Kidney tubule cell (primary cell): ENCODE measurements at regions not wholly inside any gene's neighbourhood (a gene's known extent, or its start where the extent isn't known, plus 50 kb on each side); places are given as distances from the start of the nearest gene placed in this dataset.
A peak's percentile ranks its signal among the peaks of the same experiment; 100 is the strongest.

ENCODE experiments used
- DNase-seq: peaks from one replicate; pipeline ENCODE4 v3.0.0-alpha.2; 2018; ENCODE audit warnings: low spot score

- DNase-seq = no peak
Measured at GRCh38 chr12:93043192-93043876, 114.2 kb upstream of the EEA1 start.

DNA sequence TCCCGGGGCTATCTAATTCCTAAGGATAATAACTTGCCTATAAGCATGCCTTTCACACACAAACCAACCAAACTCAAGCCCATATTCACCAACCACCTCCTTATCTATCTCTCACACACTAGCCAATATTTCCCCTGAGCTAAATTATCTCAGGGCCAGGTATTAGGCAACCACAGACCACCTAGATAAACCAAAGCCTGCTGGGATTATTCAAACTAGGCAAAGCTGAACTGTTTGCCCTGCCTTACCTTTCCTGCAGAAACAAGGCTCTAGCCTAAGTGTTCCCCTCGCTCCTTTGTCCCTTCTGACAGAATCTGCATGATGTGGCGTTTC lies 114.7 kb upstream of the EEA1 start:
- no peak for DNase-seq

DNA sequence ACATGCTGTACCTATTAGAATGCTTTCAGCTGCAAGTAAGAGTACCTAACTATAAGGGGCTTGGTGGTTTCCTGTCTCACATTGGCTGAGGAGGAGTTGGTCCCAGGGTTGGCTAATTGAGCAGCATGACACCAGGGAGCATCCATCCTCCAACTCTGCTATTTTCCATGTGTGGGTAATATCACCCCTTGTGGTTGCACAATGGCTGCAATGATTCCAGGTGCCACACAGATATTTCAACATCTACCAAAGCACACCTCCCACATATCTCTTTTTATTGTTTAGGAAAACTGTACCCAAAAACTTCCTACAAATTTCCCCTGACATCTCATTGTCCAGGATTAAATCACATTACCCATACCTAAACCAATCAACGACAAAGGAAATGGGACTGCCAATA lies 118.0 kb upstream of the EEA1 start:
- DNase-seq = no peak

DNA sequence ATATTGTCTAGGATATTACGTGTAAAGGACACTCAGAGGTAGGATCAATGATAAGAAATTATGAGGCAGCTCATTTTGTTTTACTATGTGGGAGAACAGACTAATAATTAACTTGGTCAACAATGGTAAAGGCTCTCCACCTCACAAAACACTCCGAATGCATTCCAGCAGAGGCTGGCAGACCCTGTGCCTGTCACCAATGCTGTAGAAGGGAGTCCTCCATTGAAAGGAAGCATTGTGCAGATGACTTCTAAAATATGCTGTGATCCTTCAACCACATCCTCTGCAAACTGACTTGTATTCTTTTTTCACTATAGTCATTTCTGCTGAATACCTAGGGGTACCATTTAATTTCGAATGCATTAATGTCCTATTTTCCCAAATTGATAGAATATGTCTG lies 119.6 kb upstream of the EEA1 start:
- peak; percentile 75 for DNase-seq

GRCh38 chr12:93050026-93050747 lies 121.1 kb upstream of the EEA1 start:
- no peak for DNase-seq

DNA sequence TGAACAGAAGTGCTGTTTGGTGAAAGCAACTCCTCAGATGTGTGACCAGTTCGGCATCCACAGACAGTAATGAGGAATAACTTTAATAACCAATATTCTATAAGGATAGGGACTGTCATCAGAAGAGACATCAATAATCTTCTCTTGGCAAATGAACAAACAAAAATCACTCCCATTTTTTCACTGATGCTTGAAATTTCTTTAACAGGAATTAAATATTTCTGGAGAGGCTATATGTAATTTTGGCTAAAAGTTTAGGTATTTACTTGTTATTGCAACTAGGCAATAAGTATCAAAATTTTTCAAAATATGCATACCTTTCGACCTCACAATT lies 121.6 kb upstream of the EEA1 start:
- no peak for DNase-seq

DNA sequence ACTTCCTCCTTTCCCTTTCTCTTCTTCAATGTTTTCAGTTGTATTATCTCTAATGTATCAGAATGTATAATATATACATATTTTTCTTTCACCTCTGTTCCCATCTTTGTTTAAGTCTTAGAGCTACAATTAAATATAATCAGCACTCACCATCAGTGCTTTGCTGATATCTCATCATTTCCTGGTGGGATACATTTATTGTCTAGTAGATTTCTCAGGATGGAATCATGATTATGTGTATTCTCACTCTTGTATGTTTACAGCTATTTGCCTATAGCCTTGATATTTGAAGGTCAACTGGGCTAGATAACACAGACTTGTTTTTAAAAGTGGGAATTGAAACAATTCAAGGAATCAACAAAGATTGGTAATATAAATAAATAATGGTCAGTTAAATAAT lies 124.9 kb upstream of the EEA1 start:
- DNase-seq = no peak

- no peak for DNase-seq
Measured at GRCh38 chr12:93055221-93055620, 126.1 kb upstream of the EEA1 start.

DNA sequence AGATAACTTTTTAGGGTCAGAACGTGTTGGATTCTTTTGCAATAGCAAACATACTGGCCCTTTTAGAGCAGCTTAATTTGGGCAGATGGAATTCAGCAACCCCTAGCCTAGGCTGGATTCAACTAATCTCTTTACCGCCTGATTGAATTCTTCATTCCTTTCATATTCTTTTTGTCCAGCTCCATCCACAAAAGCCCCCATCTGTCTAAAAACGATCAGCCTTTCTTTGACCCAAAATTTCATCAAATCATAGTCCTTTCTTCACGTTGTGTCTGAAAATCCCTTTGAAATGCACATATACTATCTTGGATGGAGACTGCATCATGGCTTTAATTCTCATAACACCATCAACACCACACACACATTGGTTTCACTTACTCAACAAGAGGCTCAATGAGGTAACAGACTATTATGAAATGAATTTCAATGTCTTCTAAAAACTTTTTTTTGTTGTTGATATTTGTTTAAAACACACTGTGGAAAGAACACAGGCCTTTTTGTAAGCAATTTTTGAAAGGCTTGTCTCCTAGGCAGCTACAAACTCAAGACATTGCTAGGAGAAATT lies 128.0 kb upstream of the EEA1 start:
- no peak for DNase-seq

DNA sequence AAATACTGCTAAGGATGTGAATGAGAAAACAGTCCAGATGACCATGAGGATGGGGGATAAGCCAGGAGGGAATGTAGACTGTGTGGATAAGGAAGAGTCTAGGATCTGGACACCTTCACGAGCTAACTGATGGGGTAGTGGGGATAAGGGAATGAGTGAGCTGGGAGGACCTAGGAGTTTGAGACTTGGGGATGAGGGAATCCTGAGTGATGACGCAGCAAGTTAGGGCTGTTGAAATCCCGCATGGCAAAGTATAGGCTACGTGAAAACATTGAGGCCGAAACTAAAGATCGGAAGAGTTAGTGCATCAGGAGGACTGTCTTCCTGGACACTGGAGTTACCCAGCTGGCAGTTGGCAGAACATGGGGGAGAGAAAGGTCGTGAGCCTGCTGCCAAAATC lies 129.2 kb upstream of the EEA1 start:
- no peak for DNase-seq

GRCh38 chr12:93059288-93059687 lies 130.2 kb upstream of the EEA1 start:
- DNase-seq = no peak

GRCh38 chr12:93059925-93060665 lies 131.0 kb upstream of the EEA1 start:
- DNase-seq = no peak

- no peak for DNase-seq
Measured at GRCh38 chr12:93060666-93061472, 131.8 kb upstream of the EEA1 start.

DNA sequence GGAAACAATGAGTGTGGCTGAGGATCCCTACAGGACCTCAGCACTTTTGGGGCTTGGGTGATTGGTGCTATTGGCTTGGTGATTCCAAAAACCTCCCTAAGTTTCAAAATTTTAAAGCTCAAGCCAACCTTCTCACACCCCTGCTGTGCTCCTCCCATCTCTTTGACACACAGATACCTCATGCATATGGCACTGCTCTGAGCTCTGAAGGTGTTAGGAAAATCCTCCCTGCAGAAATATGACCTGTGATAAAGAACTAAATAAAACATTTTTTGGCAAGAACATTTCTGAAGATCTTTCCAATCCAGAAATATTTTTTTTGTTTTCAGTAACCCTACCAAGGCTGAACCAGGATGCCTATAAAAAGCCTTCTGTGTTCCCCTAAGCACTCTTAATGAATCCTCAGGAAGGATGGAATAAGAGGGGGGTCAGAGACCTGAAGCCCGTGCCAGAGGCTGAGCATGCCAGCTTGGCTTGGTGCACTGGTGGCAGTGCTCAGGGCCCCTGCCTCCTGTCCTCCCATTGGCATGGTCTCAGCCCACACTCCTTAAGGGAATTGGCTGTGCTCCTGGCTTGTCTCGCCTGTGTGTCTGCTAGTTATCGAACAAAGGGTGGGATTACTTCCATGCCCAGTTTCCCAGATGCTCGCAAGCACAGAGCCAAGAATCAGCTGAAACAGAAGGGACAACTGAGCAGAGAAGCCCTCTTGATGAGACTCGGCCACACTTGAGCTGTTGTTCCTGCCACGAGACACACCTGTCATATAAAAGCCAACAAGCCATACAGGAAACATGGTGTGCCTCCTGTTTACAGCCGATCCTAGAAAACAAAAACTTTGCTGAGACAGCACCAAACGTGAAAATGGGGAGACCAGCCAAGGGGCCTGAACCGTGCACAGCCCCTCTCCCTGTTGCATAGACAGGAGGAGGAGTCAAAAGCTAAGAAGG lies 132.7 kb upstream of the EEA1 start:
- no peak for DNase-seq

DNA sequence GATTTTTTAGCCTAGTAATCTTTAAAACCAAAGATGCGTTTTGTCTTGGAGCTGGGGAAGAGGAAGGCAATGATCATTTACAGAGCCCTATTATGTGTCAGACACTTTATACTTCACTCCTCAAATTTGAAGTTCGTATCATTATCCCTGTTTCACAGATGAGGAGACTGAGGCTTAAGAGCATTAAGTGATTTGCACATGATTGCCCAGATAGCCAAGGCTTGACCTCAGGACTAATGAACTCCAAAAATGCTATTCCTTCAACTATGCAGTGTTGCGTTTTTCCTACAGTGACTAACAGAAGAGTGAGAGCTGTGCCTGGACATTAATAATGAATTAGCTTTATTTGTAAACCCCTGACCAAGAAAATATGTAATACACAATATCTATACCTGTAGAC lies 136.8 kb upstream of the EEA1 start:
- no peak for DNase-seq

GRCh38 chr12:93072340-93072739 lies 143.2 kb upstream of the EEA1 start:
- DNase-seq = no peak

DNA sequence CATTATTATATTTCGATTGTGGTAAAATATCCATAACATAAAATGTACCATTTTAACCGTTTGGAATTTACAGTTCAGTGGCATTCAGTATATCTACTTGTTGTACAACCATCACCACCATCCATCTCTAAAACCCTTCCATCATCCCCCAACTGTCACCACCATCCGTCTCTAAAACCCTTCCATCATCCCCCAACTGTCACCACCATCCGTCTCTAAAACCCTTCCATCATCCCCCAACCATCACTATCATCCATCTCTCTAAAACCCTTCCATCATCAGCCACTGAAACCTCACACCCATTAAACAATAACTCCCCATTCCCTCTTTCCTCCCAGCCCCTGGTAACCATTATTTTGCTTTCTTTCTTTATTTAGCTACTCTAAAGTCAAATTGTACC lies 144.2 kb upstream of the EEA1 start:
- DNase-seq = no peak

- DNase-seq = peak; percentile 25
Measured at GRCh38 chr12:93078059-93078458, 149.0 kb upstream of the EEA1 start.

- DNase-seq = no peak
Measured at GRCh38 chr12:93078577-93078976, 149.5 kb upstream of the EEA1 start.

DNA sequence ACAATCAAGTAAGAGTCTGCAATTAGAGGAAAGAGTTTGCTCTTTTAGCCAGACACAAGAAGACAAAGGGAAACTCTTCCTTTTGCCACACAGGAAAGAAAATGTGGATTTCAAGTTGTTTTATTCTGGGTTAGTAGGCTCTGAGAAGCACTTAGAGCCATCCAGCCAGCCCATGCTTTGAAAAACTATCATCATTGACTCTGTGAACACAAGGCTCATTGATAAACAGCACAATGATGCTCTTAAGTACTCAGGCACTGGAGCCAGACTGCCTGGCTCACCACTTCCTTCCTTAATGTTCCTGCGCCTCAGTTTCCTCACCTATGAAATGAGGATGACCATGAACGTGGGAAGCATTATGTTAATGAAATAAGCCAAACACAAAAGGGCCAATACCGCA lies 150.2 kb upstream of the EEA1 start:
- no peak for DNase-seq

- DNase-seq = no peak
Measured at GRCh38 chr12:93079976-93080375, 150.9 kb upstream of the EEA1 start.
